WERI-Rb-1 (cell line): ENCODE measurements at regions not wholly inside any gene's neighbourhood (a gene's known extent, or its start where the extent isn't known, plus 50 kb on each side); places are given as distances from the start of the nearest gene placed in this dataset.
"Not testable (repeated sequence)": the region's sequence is repeated elsewhere in the genome, so short reads cannot be mapped to it uniquely, and the experiment has no call there.

Experiments used
- DNase-seq: peaks from one replicate; pipeline ENCODE4 v3.0.0-alpha.2; 2020
- H3K27ac ChIP-seq: fragments of 250-450 bp; sonication (Bioruptor Pico); 2 replicates; pipeline ENCODE4 v1.5.1; 2020; ENCODE audit warnings: mild to moderate bottlenecking, moderate library complexity
- H3K27me3 ChIP-seq: fragments of 250-450 bp; sonication (Bioruptor Pico); 2 replicates; pipeline ENCODE4 v1.5.1; 2021; ENCODE audit warnings: mild to moderate bottlenecking, low read depth, moderate library complexity; ENCODE audit not compliant: insufficient read depth, severe bottlenecking
- H3K36me3 ChIP-seq: fragments of 250-450 bp; sonication (Bioruptor Pico); 2 replicates; pipeline ENCODE4 v1.5.1; 2020; ENCODE audit warnings: mild to moderate bottlenecking, moderate library complexity
- H3K4me3 ChIP-seq: 2 replicates; pipeline ENCODE4 v1.5.1; 2011; ENCODE audit warnings: low read depth, mild to moderate bottlenecking, control low read depth, low read length
- H3K9me3 ChIP-seq: fragments of 250-450 bp; sonication (Bioruptor Pico); 2 replicates; pipeline ENCODE4 v1.5.1; 2021; ENCODE audit warnings: mild to moderate bottlenecking, moderate library complexity; ENCODE audit not compliant: severe bottlenecking
- CTCF ChIP-seq: IDR thresholded peaks from 2 replicates; pipeline ENCODE4 v1.5.1; 2011; ENCODE audit warnings: low read depth, mild to moderate bottlenecking, control low read depth, inconsistent platforms, low read length

DNA sequence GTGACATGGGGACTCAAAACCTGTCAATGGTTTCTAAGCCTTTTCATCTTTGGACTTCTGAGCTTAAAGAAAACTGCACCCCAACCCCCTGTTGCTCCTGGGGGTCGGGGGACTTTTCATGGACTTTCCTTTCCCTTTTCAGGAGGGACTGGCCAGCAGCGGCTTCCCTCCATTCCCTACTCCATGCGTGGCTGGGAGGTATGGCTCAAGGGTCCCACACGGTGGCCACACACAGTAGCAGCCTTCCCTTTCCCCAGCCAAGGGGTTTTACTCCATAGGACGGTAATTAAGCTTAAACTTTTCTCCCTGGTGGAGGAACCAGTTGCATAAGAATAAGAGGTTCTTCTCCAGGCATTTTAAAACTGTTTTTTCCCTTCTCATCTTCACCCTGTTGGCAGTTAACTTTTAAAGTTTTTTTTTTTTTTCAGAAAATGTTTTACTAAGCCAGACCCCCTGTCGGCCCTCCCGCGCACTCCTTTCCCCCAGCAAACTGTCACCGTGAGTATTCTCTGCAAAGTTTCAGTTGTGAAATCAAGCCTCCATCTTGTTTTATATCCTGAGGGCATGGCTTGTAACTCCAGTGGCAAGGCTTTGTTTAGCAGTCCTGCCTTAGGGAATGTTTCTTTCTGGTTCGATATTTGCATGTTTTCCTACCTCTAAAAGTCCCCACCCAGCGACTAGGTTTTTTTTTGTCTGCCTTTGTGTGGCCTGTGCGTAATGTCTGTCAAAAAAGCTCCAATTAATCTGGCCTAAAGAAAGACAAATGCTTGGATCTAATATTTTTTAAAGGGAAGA is 325.7 kb downstream of the TLL1 start:
- Histone ChIP-seq H3K9me3 (no peaks in the 10 kb centered on the region), H3K27me3 (no peaks in the 10 kb centered on the region), H3K36me3 (no peaks in the 10 kb centered on the region), H3K27ac (no peak overlapping the region), H3K4me3 (no peak overlapping the region)
- DNase-seq, result no peak
- no peak for TF ChIP-seq CTCF

DNA sequence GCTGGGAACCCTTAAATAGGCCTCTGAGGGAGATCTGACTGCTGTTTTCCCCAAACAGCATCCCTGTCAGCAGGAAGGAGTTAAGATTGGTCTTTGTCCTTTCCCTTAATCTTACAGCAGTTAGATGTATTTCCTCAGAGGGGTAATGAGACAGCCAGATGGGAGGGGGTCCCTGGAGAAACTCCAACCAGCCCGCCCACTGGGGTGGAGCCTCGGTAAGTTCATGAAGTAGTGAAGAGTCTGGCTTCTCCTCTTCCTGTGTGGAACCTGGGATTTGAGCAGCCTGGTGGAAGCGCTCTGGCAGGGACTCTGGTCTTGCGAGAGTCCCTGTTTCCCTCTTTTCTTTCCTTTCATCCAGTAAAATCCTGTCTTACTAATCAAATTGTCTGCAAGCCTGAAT is 330.0 kb downstream of the TLL1 start:
- Histone ChIP-seq H3K4me3 (no peak overlapping the region), H3K27ac (no peak overlapping the region), H3K9me3 (no peaks in the 10 kb centered on the region), H3K36me3 (no peaks in the 10 kb centered on the region), H3K27me3 (no peaks in the 10 kb centered on the region)
- DNase-seq, result no peak
- no peak for TF ChIP-seq CTCF

DNA sequence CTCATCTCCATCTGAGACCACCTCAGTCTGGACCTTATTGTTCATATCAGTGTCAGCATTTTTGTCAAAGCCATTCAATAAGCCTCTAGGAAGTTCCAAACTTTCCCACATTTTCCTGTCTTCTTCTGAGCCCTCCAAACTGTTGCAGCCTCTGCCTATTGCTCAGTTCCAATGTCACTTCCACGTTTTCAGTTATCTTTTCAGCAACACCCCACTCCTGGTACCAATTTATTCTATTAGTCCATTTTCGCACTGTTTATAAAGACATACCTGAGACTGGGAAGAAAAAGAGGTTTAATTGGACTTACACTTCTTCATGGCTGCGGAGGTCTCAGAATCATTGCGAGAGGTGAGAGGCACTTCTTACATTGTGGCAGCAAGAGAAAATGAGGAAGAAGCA is 339.3 kb downstream of the TLL1 start:
- H3K36me3 ChIP-seq, H3K4me3 ChIP-seq, H3K27me3 ChIP-seq, DNase-seq, H3K27ac ChIP-seq: not testable (repeated sequence)
- peaks cover 14% of the 10 kb centered on the region for H3K9me3 ChIP-seq

DNA sequence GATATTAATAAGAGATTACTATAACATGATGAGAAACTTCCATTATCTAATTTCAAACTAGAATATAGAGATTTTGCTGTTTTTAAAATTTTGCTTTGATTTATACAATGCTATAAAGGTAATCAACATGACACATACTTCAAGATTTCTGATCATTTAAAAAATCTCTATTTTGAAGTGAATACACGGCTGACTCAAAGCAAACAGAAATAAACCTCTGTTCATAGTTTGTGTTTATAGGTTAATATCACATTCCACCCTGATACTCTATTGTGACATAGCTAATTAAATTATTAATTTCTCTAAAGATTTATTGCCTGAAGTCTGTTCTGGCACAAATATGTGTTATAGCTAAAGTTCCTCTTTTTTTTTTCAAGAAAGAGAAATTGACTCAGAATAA is 349.2 kb downstream of the TLL1 start:
- no peak for TF ChIP-seq CTCF
- no peaks in the 10 kb centered on the region for H3K9me3 ChIP-seq
- no peaks in the 10 kb centered on the region for H3K27me3 ChIP-seq
- H3K4me3 ChIP-seq, result no peak overlapping the region
- no peaks in the 10 kb centered on the region for H3K36me3 ChIP-seq
- DNase-seq, result no peak
- no peak overlapping the region for H3K27ac ChIP-seq

DNA sequence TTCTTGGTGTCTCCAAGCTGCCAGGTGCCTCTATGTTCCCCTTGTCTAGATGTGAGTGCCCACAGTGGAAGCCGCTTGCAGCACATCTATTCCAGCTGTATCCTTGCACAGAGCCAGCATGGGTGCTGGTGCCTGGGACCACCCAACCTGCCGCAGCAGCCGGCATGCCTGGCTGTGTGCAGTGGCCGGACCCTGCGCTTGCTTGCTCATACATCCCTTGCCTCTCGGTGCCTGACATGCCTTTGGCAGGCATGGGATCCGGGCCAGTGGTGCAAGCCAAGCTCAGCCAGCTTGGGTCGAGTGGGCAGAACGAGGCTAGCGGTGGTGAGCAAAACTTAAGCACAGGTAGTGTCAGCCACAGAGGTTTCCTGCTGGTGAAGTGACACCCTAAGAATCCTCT is 355.1 kb downstream of the TLL1 start:
- no peaks in the 10 kb centered on the region for H3K27me3 ChIP-seq
- no peak overlapping the region for H3K4me3 ChIP-seq
- TF ChIP-seq CTCF, result no peak
- H3K36me3 ChIP-seq, result no peaks in the 10 kb centered on the region
- no peaks in the 10 kb centered on the region for H3K9me3 ChIP-seq
- no peak for DNase-seq
- no peak overlapping the region for H3K27ac ChIP-seq

GRCh38 chr4:166229799-166230198 is 356.8 kb downstream of the TLL1 start:
- H3K27me3 ChIP-seq, result no peaks in the 10 kb centered on the region
- H3K9me3 ChIP-seq, result no peaks in the 10 kb centered on the region
- H3K27ac ChIP-seq, result no peak overlapping the region
- no peaks in the 10 kb centered on the region for H3K36me3 ChIP-seq
- no peak overlapping the region for H3K4me3 ChIP-seq
- TF ChIP-seq CTCF, result no peak
- no peak for DNase-seq
